Astrocyte of the cerebellum (primary cell): ENCODE measurements at regions not wholly inside any gene's neighbourhood (a gene's known extent, or its start where the extent isn't known, plus 50 kb on each side); places are given as distances from the start of the nearest gene placed in this dataset.

Experiments used
- DNase-seq: peaks from one replicate; pipeline ENCODE4 v3.0.0-alpha.2; 2011; ENCODE audit warnings: low read depth
- H3K4me3 ChIP-seq: 2 replicates; pipeline ENCODE4 v1.5.1; 2011; ENCODE audit warnings: mild to moderate bottlenecking, low read depth, low read length, moderate library complexity
- in situ Hi-C: cut with HindIII; loops from 2 replicates; pipeline ENCODE4 v1.10.0; 2017; ENCODE audit warnings: low sequenced_read_pairs
- TF ChIP-seq, protein P1 (sequence below): IDR thresholded peaks from 2 replicates; pipeline ENCODE4 v1.5.1; 2012; ENCODE audit warnings: low read length, low read depth, moderate library complexity, mild to moderate bottlenecking; ENCODE audit errors: missing control alignments

DNA sequence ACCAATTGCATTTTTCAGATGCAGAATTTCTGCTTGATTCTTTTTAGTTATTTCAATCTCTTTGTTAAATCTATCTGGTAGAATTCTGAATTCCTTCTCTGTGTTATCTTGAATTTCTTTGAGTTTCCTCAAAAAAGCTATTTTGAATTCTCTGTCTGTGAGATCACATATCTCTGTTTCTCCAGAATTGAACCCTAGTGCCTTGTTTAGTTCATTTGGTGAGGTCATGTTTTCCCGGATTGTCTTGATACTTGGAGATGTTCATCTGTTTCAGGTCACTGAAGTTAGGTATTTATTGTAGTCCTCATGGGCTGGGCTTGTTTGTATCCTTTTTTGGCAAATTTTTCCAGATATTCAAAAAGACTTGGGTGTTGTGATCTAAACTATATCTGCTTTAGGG is 202.9 kb upstream of the SERP2 start:
- in situ Hi-C loops, result no loop called here
- TF ChIP-seq, protein P1, sequence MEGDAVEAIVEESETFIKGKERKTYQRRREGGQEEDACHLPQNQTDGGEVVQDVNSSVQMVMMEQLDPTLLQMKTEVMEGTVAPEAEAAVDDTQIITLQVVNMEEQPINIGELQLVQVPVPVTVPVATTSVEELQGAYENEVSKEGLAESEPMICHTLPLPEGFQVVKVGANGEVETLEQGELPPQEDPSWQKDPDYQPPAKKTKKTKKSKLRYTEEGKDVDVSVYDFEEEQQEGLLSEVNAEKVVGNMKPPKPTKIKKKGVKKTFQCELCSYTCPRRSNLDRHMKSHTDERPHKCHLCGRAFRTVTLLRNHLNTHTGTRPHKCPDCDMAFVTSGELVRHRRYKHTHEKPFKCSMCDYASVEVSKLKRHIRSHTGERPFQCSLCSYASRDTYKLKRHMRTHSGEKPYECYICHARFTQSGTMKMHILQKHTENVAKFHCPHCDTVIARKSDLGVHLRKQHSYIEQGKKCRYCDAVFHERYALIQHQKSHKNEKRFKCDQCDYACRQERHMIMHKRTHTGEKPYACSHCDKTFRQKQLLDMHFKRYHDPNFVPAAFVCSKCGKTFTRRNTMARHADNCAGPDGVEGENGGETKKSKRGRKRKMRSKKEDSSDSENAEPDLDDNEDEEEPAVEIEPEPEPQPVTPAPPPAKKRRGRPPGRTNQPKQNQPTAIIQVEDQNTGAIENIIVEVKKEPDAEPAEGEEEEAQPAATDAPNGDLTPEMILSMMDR, result no peak
- no peak for DNase-seq
- no peak overlapping the region for H3K4me3 ChIP-seq

DNA sequence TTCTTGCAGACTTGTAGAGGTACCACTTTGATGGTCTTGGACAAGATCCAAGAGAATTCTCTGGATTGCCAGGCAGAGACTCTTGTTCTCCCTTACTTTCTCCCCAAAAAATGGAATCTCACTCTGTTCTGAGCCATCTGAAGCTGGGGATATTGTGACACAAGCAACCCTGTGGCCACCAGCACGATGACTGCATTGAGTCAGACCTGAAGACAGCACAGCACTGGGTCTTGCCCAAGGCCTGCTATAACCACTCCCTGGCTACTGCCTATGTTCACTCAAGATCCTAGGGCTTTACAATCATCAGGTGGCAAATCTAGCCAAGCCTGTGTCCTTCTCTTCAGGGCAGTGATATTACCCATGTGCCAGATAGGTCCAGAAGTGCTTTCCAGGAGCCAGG is 202.5 kb upstream of the SERP2 start:
- TF ChIP-seq, protein P1, result no peak
- no peak overlapping the region for H3K4me3 ChIP-seq
- in situ Hi-C loops, result no loop called here
- no peak for DNase-seq

DNA sequence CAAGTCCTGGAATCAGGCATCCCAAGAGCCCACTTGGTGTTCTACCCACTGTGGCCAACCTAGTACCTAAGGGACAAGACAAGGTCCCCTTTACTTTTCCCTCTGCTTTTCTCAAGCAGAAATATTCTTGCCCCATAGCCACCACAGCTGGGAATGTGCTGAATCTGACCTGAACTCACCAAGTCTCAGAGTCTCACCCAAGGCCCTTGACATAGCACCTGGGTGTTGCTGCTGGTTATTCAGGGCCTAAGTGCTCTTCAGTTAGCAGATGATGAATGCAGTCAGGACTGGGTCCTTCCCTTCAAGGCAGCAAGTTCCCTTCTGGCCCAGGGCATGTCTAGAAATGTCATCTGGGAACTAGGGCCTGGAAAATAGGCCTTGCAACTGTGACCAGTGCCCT is 201.8 kb upstream of the SERP2 start:
- TF ChIP-seq, protein P1, result no peak
- in situ Hi-C loops, result no loop called here

DNA sequence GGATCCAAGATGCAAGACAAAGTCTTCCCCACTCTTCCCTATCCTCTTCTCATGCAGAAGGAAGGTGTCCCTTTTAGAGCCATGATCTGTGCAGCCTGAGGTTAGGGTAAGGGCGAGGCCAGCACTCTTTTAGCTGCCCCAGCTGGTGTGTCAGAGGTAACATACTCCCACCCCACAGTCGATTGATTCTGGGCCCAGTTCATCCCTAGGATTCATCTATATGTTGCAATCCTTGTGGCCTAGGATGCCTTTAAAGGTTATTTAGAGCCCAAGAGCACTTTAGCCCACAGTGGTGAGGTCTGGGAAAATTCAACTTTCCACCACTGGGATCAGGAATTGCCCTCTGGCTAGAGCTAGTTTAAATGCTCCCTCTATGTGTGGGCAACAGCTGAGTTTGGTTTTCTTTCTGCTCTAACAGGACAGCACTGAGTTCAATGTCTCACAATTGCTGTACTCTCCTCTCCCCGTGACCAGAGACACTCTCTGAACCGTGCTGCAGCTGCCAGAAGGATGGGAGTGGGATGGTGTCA is 201.3 kb upstream of the SERP2 start:
- TF ChIP-seq, protein P1, result no peak
- no peak for DNase-seq
- H3K4me3 ChIP-seq, result no peak overlapping the region
- in situ Hi-C loops, result no loop called here

More for the DNA sequence above, 201.8 kb upstream of the SERP2 start:
- no peak overlapping the region for H3K4me3 ChIP-seq
- DNase-seq, result no peak

DNA sequence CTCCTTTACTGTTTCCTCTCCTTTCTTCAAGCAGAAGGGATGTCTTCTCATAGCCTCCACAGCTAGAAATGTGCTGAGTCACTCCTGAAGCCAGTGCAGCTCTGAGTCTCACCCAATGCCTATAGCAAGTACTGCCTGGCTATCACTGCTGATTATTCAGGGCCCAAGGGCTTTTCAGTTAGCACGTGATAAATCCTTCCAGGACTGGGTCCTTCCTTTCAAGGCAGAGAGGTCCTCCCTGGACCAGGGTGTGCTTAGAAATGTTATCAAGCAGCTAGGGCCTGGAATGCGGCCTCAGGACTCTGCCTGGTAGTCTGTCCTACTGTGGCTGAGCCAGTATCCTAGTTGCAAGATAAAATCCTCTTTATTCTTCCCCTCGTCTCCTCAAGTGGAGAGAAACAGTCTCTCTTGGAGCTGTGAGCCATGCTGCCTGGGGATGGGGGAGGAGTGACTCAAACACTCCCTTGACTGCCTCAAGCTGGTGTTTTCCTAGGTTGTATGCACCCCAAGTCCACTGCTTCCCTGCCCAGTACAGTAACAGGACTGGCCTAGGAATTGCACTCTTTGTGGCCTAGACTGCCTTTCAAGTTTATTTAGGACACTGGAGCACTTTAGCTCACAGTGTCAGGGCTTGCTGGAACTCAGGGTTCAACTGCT is 198.7 kb upstream of the SERP2 start:
- DNase-seq, result no peak
- in situ Hi-C loops, result no loop called here

DNA sequence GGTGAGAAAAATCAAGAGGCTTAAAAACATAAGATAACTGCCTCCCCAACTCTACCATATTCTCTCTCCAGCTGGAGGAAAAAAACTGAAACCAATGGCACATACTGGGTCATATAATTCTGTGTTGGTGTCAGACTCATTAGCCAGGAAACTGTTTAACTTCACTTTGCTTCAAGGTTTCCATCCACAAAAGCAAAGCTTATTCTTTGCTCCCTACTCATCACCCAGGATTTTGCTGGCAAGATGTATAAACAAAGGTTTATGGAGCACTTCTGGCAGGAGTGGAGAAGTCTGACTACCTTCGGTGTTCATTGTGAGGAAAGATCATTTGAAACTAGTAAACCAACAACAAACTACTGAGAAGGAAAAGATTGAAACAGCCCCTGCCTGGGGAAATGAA is 197.5 kb upstream of the SERP2 start:
- TF ChIP-seq, protein P1, result no peak
- DNase-seq, result no peak
- H3K4me3 ChIP-seq, result no peak overlapping the region
- in situ Hi-C loops, result no loop called here

More for the DNA sequence above, 198.7 kb upstream of the SERP2 start:
- H3K4me3 ChIP-seq, result no peak overlapping the region
- TF ChIP-seq, protein P1, result no peak
